Hematopoietic multipotent progenitor cell treated with erythropoietin and hydrocortisone succinate and interleukin-3 and kit ligand, for 15 days (in vitro differentiated cells): ENCODE measurements at regions not wholly inside any gene's neighbourhood (a gene's known extent, or its start where the extent isn't known, plus 50 kb on each side); places are given as distances from the start of the nearest gene placed in this dataset.
"Not testable (repeated sequence)": the region's sequence is repeated elsewhere in the genome, so short reads cannot be mapped to it uniquely, and the experiment has no call there.

Experiments used
- DNase-seq: peaks from one replicate; pipeline ENCODE4 v3.0.0-alpha.2; 2015; ENCODE audit warnings: low spot score

DNA sequence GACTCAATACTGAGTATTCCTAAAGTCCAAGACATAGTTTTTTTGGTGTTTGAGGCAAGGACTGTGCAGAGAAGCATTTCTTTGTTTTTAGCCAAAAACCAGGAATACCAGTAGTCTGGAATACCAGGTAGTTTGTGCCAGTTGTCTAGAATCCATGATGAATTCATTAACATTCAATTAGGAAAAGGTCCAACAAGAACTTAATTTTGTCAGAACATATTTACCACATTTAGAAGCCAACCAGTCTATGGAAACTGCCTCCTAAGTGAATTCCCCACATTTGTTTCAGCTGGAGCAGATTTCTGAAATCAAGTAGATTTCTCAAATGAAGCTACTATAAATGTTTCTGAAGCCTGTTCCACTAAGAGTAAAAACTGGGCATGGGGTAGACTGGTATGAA is 1584.8 kb upstream of the ADGRL3 start:
- DNase-seq = no peak

DNA sequence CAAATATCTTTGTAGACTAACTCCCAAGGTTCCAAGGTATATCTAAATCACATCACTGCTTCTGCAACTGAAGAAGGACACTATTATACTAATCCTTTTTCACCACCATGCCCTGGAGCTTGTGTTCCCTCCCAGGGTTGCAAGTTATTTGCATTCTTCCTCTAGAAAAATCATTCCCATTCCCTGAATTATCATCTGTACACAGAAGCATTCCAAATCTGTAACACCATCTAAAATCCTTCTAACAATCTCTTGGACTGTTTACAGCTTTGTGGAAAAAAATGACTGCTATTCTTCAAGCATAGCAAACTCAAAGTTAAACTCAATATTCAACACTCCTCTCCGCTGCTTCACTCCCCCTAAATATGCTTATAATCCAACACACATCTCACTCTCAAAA is 1570.8 kb upstream of the ADGRL3 start:
- DNase-seq = no peak

DNA sequence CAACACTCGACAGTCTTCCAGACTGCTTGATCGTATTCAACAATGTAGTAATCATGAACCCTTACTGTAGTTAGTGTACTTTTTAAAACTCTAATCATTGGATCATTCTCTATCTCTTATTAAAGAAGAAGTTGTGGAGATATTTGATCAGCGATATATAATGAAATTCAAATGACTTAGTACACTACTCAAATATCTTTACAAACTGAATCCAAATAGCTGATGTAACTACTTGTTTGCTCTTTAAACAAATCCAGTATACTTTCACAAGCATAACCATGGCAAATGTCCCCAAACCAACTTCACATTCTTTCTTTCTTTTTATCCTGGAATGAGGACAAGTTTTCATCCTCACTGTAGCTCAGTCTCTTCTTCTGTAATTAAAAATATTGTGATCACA is 1569.9 kb upstream of the ADGRL3 start:
- DNase-seq = no peak

GRCh38 chr4:59630922-59631321 is 1569.2 kb upstream of the ADGRL3 start:
- DNase-seq = no peak

- no peak for DNase-seq
Measured at GRCh38 chr4:59637596-59637995, 1562.5 kb upstream of the ADGRL3 start.

DNA sequence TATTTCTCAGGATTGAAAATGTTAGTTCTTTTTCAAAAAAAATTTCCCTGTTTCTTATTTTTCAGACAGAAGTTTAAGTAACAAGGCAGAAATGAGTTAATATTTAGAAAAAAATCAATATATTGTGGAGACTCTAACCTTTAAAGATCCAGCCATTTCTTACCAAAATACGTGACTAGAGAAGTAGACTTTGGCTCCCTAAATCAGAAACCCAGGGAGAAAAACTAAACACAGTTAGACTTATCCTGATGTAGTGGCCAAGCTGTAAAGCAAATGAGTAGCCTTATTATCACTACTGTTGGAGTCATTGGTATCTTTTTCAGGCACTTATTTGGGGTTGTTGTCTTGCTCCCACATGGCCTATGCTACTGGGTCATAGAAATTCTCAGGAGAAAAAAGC is 1556.4 kb upstream of the ADGRL3 start:
- no peak for DNase-seq

GRCh38 chr4:59644765-59645164 is 1555.4 kb upstream of the ADGRL3 start:
- DNase-seq = no peak

DNA sequence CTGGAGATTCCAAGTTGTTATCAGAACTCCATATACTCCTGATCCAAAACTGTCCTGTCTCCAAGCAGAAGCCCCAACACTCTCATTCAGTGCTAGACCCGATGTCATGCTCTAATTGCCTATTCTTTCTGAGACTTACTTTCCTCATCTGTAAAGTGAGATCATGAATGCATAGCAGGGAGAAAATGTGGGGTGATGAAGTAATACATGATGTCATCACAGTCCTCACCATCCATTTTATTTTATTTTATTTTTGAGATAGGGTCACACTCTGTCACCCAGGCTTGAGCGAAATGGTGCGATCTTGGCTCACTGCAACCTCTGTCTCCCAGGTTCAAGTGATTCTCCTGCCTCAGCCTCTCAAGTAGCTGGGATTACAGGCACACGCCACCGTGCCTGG is 1554.0 kb upstream of the ADGRL3 start:
- no peak for DNase-seq

- no peak for DNase-seq
Measured at GRCh38 chr4:59647011-59647410, 1553.1 kb upstream of the ADGRL3 start.

GRCh38 chr4:59647500-59647899 is 1552.6 kb upstream of the ADGRL3 start:
- DNase-seq = no peak

DNA sequence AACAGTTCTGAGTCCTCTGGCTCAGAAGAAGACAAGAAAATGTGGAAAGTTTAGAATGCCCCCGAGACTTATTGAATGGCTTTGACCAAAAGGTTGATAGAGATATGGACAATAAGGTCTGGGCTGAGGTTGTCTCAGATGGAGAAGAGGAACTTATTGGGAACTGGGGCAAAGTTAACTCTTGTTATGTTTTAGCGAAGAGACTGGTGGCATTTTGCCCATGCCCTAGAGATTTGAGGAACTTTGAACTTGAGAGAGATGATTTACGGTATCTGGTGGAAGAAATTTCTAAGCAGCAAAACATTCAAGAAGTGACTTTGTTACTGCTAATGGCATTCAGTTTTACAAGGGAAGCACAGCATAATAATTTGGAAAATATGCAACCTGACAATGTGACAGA is 1549.3 kb upstream of the ADGRL3 start:
- no peak for DNase-seq

DNA sequence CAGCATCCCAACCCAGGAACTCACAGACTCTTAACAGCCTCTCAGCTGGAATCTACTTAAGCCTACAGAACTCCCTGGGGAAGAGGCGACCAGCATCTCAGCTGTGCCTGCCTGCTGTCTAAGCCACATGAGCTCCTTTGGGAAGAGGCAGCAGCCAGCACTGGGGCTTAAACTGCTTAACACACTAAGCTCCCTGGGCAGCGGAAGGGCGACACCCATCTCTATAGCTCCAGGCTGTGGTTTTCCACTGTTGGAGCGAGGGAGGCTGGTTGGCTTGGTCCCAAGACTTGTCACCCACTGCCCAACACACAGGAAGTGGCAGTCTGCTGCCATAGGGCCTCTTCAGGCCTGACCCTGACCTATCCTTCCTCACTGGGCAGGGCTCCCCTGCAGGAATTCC is 1544.1 kb upstream of the ADGRL3 start:
- DNase-seq = no peak

DNA sequence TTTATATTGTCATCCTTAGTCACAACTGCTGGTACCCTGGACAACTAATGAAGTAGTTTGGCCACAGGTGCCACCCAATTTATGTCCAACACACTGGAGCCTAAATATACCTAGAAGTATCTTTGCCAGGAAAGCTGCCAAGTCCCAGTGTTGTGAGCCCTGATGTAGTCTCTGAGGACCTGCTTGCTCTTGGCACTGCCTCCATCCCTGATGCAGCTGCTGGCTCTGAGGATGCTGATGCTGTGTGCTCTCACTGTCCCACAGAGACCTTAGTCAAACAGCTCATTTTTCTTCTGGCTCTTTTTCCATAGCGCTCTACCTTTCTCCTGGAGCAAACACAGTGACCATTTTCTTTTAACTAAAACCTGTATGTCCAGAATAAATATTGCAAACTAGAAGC is 1535.4 kb upstream of the ADGRL3 start:
- DNase-seq = no peak

DNA sequence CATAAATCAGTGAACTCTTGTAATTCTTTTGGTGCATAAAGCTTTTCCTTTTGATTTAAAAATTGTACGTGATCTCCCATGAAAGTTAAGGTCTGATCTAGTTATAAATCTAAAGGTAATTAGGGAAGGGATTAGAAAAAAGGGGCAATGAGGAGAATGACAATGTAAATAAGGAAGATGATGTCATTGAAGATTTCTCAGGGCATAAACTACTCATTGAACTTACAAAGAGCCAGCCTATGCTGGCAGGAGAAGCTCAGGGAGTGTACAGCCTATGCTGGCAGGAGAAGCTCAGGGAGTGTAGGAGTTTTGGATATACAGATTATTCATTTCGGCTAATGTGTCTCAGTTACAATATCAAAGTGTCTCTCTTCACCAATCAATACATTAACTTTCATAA is 1533.5 kb upstream of the ADGRL3 start:
- no peak for DNase-seq

DNA sequence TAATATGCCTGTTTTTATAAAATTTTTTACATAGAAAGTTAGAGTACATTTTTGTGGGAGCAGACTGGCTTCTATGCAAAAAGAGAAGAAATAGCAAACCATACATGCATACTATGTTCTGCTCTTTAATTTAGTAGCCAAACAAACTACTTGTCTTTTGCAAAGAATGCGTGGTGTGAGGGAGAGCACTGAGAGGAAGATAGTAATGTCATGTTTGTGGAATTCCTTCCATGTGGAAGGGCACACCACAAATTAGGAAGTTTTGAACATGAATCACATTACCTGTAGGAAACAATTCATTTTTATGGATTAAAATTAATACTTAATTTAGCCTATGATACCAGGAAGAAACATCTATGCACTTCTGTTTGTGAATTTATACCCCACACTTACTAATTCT is 1529.1 kb upstream of the ADGRL3 start:
- no peak for DNase-seq

DNA sequence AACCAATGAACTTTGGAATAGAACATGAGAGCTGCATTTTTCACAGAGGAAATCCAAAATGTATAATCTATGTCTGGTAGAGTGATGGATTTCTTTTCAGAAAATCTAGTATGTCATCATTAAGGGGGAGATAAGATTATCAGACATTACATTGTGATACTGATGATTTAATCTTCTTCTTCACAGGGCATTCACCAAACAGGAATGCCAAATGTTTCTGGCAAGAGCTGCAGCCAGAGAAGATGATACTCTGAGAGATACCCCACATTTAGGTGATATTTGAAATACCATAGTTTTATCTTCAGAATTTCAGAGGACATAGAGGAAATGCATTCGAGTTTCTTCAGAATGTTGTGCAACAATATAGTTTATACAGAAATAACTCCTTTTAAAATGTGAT is 1523.7 kb upstream of the ADGRL3 start:
- no peak for DNase-seq

- DNase-seq = not testable (repeated sequence)
Measured at GRCh38 chr4:59676992-59677391, 1523.1 kb upstream of the ADGRL3 start.

- DNase-seq = no peak
Measured at GRCh38 chr4:59685626-59686025, 1514.5 kb upstream of the ADGRL3 start.

DNA sequence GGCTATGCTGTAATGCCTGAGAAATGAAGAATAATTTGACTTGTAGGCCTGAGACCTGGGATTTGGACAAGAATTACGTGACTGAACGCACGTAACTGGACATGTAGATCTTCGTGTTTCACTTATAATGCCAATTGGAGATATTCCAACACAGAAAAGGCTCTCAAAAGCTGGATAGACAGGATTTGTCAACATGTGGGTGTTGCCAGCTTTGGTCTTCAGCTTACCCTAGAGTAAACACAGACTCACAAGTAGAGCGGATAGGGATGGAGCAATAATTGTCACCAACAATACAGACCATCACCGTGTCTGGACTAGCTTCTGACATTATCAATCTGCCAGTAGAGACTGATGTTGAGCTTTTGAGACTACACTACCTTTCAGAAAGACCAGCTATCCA is 1511.0 kb upstream of the ADGRL3 start:
- DNase-seq = no peak

DNA sequence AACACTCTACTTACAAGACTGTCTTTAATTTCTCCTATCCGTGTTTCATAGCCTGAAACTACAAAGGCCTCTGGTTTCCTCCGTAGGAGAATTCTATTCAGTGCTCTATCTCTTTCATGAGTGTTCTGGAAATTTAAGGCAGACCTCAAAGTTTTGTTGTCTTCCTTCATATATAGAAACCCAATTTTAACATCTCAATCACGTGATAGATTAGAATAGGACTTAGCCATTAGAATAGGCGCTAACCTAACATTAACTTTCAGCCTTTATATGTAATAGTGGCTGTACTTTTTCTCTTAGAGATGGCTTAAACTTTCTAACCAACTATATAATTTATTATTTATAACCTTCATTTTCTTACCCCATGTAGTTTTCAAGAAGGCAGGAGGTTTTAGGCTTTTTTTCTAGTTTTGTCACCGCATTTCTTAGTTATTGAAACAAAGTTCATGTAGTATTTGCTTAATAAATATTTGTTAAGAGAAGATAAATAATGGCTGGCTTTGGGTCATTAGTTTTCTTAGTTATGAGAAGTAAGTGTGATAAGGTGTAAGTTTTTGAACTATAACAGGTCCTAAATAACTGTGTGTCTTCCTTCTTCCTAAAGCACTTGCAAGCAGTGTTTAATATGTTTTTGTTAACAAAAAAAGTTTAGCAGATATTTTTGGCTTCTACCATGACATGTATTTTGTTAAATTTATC is 1504.6 kb upstream of the ADGRL3 start:
- no peak for DNase-seq

- no peak for DNase-seq
Measured at GRCh38 chr4:59698041-59698440, 1502.1 kb upstream of the ADGRL3 start.

DNA sequence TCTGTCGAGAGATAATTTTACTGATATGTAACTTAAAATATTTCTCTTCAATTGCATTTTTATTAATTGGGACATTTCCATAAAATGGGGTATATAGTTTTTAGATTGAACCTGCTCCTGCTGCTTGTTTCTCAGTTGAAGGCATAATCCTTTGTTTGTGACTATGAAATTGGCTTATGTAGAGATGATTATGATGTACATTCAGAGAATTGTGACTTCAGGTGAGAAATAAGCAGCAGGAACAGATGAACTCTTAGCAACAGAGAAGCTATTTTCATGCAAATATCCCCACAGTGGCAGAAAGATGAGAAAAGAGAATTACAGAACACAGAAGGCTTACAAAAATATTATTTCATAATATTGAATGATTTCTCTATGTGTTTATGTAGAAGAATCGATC is 1499.5 kb upstream of the ADGRL3 start:
- DNase-seq = no peak

- no peak for DNase-seq
Measured at GRCh38 chr4:59704616-59705015, 1495.5 kb upstream of the ADGRL3 start.

- no peak for DNase-seq
Measured at GRCh38 chr4:59712470-59712869, 1487.7 kb upstream of the ADGRL3 start.

- DNase-seq = not testable (repeated sequence)
Measured at GRCh38 chr4:59724286-59724685, 1475.8 kb upstream of the ADGRL3 start.
